ENCODE measurements at regions not wholly inside any gene's neighbourhood (a gene's known extent, or its start where the extent isn't known, plus 50 kb on each side); places are given as distances from the start of the nearest gene placed in this dataset.

- H3K4me2 ChIP-seq, result no peak overlapping the region
- POLR2A ChIA-PET, result no interaction called here
- TF ChIP-seq YY1 (IDR thresholded peaks at IDR 0.05; ENCODE audit: low read depth) (no peak), POLR2AphosphoS5 (IDR thresholded peaks at IDR 0.05; ENCODE audit: low read depth, low read length) (no peak), TEAD4 (IDR thresholded peaks at IDR 0.05; ENCODE audit: borderline replicate concordance, insufficient read depth) (no peak), CTCF (IDR thresholded peaks at IDR 0.05) (no peak)
Measured at GRCh38 chr2:106039634-106040315, 154.3 kb downstream of the UXS1 start.

GRCh38 chr2:106038601-106039375, 155.3 kb downstream of the UXS1 start:
- Histone ChIP-seq H4K20me1 (ENCODE audit: insufficient read depth) (no peaks in the 10 kb centered on the region), H3K27ac (ENCODE audit: low read depth in 2 of 2, low read length in 1 of 2) (peak overlapping the region in 1 of 2 experiments; percentile 69; a peak in 2 of 4 replicates), H3K4me3 (ENCODE audit: low read depth in 2 of 2, low read length in 1 of 2) (no peak overlapping the region), H3K9me3 (no peaks in the 10 kb centered on the region), H3K4me1 (ENCODE audit: control insufficient read depth in 1 of 2, insufficient read depth in 2 of 2, low read depth in 1 of 2, low read length in 1 of 2) (peaks cover 0 to 22% of the 10 kb centered on the region in 2 experiments; a peak in 1 of 4 replicates), H3K79me2 (ENCODE audit: insufficient read depth) (no peaks in the 10 kb centered on the region), H3K36me3 (replicated peaks in 1 of 2; ENCODE audit: control insufficient read depth in 1 of 2, insufficient read depth in 2 of 2, low read length in 1 of 2) (no peaks in the 10 kb centered on the region), H3K9me2 (no peaks in the 10 kb centered on the region), H3K27me3 (ENCODE audit: insufficient read depth) (no peaks in the 10 kb centered on the region), H3K4me2 (no peak overlapping the region), H3F3A (replicated peaks; ENCODE audit: insufficient read depth) (no peaks in the 10 kb centered on the region), H3K9ac (no peak overlapping the region), H2AFZ (ENCODE audit: low read depth) (no peak overlapping the region)
- 5% methylated on average over 9 of the region's 12 CpGs for WGBS (ENCODE audit: low lambda C conversion rate)
- ChIA-PET CTCF (interaction anchor here (0.6 to 1.7 kb wide), 3 partner anchors 65 to 492 kb away, joined by 3 to 6 read pairs (median 3); no protein-coding TSS in a partner anchor), POLR2A (no interaction called here)
- peak; percentile 74 for DNase-seq
- TF ChIP-seq USF1 (IDR thresholded peaks at IDR 0.05; ENCODE audit: borderline replicate concordance, low read depth), result no peak
- TF ChIP-seq EP300 (IDR thresholded peaks at IDR 0.05; ENCODE audit: borderline replicate concordance in 1 of 2, low read depth in 1 of 2, low read length in 1 of 2), result peak in 1 of 2 experiments; percentile 93; a peak in 2 of 4 replicates
- TF ChIP-seq REST (IDR thresholded peaks at IDR 0.05; ENCODE audit: low read depth, low read length), result no peak
- TF ChIP-seq ZBTB33 (IDR thresholded peaks at IDR 0.05; ENCODE audit: borderline replicate concordance, low read depth), result no peak
- no peak for TF ChIP-seq ELF1 (IDR thresholded peaks at IDR 0.05)
- TF ChIP-seq CHD2 (IDR thresholded peaks at IDR 0.05; ENCODE audit: low read length, partially characterized antibody), result peak; percentile 41
- no peak for TF ChIP-seq SIN3A (IDR thresholded peaks at IDR 0.05; ENCODE audit: borderline replicate concordance, low read depth, low read length)
- peak; percentile 88 for TF ChIP-seq FOXJ3 (CRISPR knock-in tag; IDR thresholded peaks at IDR 0.05)
- TF ChIP-seq CTCF (IDR thresholded peaks at IDR 0.05), result no peak
- no peak for TF ChIP-seq SMC3 (IDR thresholded peaks at IDR 0.05; ENCODE audit: low read depth, low read length)

More at GRCh38 chr2:106039634-106040315, 154.3 kb downstream of the UXS1 start:
- no peak overlapping the region for H3K9ac ChIP-seq
- H3K79me2 ChIP-seq (ENCODE audit: insufficient read depth), result no peaks in the 10 kb centered on the region
- no peak overlapping the region for H3K4me3 ChIP-seq (ENCODE audit: low read depth in 2 of 2, low read length in 1 of 2)
- H3K9me2 ChIP-seq, result no peaks in the 10 kb centered on the region
- no peak overlapping the region for H2AFZ ChIP-seq (ENCODE audit: low read depth)
- no peak overlapping the region for H3K27ac ChIP-seq (ENCODE audit: low read depth in 2 of 2, low read length in 1 of 2)
- 43% methylated on average over 4 of the region's 4 CpGs for WGBS (ENCODE audit: low lambda C conversion rate)
- no peaks in the 10 kb centered on the region for H3K36me3 ChIP-seq (replicated peaks in 1 of 2; ENCODE audit: control insufficient read depth in 1 of 2, insufficient read depth in 2 of 2, low read length in 1 of 2)
- no peak for DNase-seq
- H3K4me1 ChIP-seq (ENCODE audit: control insufficient read depth in 1 of 2, insufficient read depth in 2 of 2, low read depth in 1 of 2, low read length in 1 of 2), result peaks cover 0 to 22% of the 10 kb centered on the region in 2 experiments; a peak in 1 of 4 replicates
- no peaks in the 10 kb centered on the region for H3K27me3 ChIP-seq (ENCODE audit: insufficient read depth)
- H3K9me3 ChIP-seq, result no peaks in the 10 kb centered on the region
- no peaks in the 10 kb centered on the region for H4K20me1 ChIP-seq (ENCODE audit: insufficient read depth)
- CTCF ChIA-PET, result interaction anchor here (0.6 to 1.7 kb wide), 3 partner anchors 9 to 493 kb away, joined by 3 to 6 read pairs (median 3); no protein-coding TSS in a partner anchor
- H3F3A ChIP-seq (replicated peaks; ENCODE audit: insufficient read depth), result no peaks in the 10 kb centered on the region
